Neutrophil (primary cell): ENCODE measurements at regions not wholly inside any gene's neighbourhood (a gene's known extent, or its start where the extent isn't known, plus 50 kb on each side); places are given as distances from the start of the nearest gene placed in this dataset.

Experiments
- H3K27ac ChIP-seq: fragments of 200-600 bp; sonication (generic); 2 replicates; pipeline ENCODE4 v1.5.1; 2016; ENCODE audit warnings: mild to moderate bottlenecking, moderate library complexity
- H3K27me3 ChIP-seq: fragments of 200-600 bp; sonication (generic); 2 replicates; pipeline ENCODE4 v1.6.0; 2016; ENCODE audit warnings: mild to moderate bottlenecking
- H3K36me3 ChIP-seq: fragments of 200-600 bp; sonication (generic); 2 replicates; pipeline ENCODE4 v1.5.1; 2017
- H3K4me1 ChIP-seq, 2 experiments: fragments of 200-600 bp in 1 of 2; sonication (generic) in 1 of 2; 1 replicate in 1 of 2; 2 replicates in 1 of 2; pipeline versions ENCODE4 v1.5.1 to v1.6.1; 2013 to 2016; ENCODE audit warnings: low read depth in 1 of 2, low read length in 1 of 2, mild to moderate bottlenecking in 1 of 2, moderate library complexity in 1 of 2; ENCODE audit not compliant: control insufficient read depth in 1 of 2, insufficient read depth in 1 of 2
- H3K4me3 ChIP-seq, 2 experiments: fragments of 200-600 bp in 1 of 2; sonication (generic) in 1 of 2; 1 replicate in 1 of 2; 2 replicates in 1 of 2; pipeline ENCODE4 v1.5.1; 2013 to 2016; ENCODE audit warnings: low read depth in 1 of 2, low read length in 1 of 2, mild to moderate bottlenecking in 1 of 2, moderate library complexity in 1 of 2
- H3K9me3 ChIP-seq: fragments of 200-600 bp; sonication (generic); 2 replicates; pipeline ENCODE4 v1.5.1; 2016
- CTCF ChIP-seq: fragments of 200-600 bp; sonication (generic); IDR thresholded peaks from 2 replicates; pipeline ENCODE4 v1.5.1; 2016; ENCODE audit warnings: antibody characterized with exemption

DNA sequence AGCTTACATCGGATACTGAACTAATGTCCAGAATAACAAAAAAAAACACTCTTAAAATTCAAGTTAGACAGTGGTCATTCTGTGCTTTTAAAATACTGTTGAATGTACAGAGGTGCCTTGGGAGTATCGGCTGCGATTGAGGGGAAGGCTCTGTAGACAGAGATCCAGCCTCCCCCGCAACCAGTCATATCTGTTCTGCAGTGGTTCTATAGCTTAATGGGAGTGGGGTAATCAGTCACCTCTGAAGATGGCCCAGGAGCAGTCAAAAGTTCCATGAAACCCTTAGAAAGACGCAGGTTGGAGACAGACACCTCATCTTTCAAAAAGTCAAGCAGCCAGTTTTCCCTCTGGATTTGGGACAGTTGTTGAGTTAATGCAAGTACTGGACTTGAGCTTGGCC lies 1486.6 kb upstream of the TMEM132C start:
- H3K9me3 ChIP-seq: no peaks in the 10 kb centered on the region
- H3K36me3 ChIP-seq: no peaks in the 10 kb centered on the region
- no peak for TF ChIP-seq CTCF
- no peak overlapping the region for H3K27ac ChIP-seq
- no peak overlapping the region for H3K4me3 ChIP-seq
- no peaks in the 10 kb centered on the region for H3K27me3 ChIP-seq
- no peaks in the 10 kb centered on the region for H3K4me1 ChIP-seq

GRCh38 chr12:126781593-126781992 lies 1485.4 kb upstream of the TMEM132C start:
- H3K36me3 ChIP-seq: no peaks in the 10 kb centered on the region
- no peaks in the 10 kb centered on the region for H3K27me3 ChIP-seq
- no peak overlapping the region for H3K27ac ChIP-seq
- H3K4me1 ChIP-seq: no peaks in the 10 kb centered on the region
- no peak overlapping the region for H3K4me3 ChIP-seq
- TF ChIP-seq CTCF: no peak
- H3K9me3 ChIP-seq: no peaks in the 10 kb centered on the region

DNA sequence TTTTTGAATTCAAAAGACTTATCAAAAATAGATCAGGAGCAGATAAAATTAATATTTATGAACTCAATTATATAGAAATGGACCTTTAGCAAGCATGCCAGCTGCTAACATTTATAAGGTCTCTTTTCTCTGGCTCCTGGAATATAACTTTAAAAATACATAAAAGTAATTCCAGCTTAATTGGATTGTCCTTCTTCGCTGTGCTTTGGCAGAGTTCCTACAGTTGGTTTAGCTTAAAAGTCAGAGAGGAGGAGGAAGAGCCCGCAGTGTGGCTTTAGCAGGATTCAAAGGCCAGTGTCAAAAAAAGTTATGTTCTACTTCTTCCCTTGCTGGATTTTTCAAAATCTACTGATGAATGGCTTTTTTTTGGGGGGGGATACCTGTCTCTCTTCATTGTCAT lies 1484.9 kb upstream of the TMEM132C start:
- H3K4me1 ChIP-seq: no peaks in the 10 kb centered on the region
- H3K36me3 ChIP-seq: no peaks in the 10 kb centered on the region
- no peak for TF ChIP-seq CTCF
- no peak overlapping the region for H3K4me3 ChIP-seq
- no peaks in the 10 kb centered on the region for H3K9me3 ChIP-seq
- no peaks in the 10 kb centered on the region for H3K27me3 ChIP-seq
- H3K27ac ChIP-seq: no peak overlapping the region

- H3K9me3 ChIP-seq: no peaks in the 10 kb centered on the region
- H3K4me3 ChIP-seq: no peak overlapping the region
- no peaks in the 10 kb centered on the region for H3K36me3 ChIP-seq
- TF ChIP-seq CTCF: no peak
- no peaks in the 10 kb centered on the region for H3K4me1 ChIP-seq
- no peaks in the 10 kb centered on the region for H3K27me3 ChIP-seq
- H3K27ac ChIP-seq: no peak overlapping the region
Observed at GRCh38 chr12:126784328-126784921, 1482.5 kb upstream of the TMEM132C start.

- TF ChIP-seq CTCF: no peak
- H3K9me3 ChIP-seq: no peaks in the 10 kb centered on the region
Observed at GRCh38 chr12:126789963-126790362, 1477.0 kb upstream of the TMEM132C start.

DNA sequence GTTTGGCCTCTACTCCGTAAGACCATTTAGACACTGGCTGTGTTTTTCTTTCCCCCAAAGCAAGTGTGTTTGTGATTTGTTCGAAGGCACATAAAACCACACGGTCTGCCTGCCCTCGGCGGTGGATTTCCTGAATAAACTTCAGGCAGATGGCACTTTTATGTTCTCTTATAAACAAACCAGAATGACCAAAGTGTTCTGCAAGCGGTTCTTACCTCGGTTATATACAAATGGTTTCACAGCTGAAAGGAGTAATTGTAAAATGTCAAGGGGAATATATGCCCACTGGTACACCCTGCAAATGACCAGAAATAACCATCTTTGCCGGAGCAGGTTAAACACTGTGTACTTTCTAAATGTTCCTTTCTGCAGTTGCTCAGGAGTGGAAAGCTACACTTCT lies 1475.8 kb upstream of the TMEM132C start:
- Histone ChIP-seq H3K9me3 (no peaks in the 10 kb centered on the region), H3K27me3 (no peaks in the 10 kb centered on the region), H3K4me3 (no peak overlapping the region)

More at GRCh38 chr12:126789963-126790362, 1477.0 kb upstream of the TMEM132C start:
- no peaks in the 10 kb centered on the region for H3K4me1 ChIP-seq
- no peaks in the 10 kb centered on the region for H3K27me3 ChIP-seq
- no peaks in the 10 kb centered on the region for H3K36me3 ChIP-seq
- H3K27ac ChIP-seq: no peak overlapping the region
- no peak overlapping the region for H3K4me3 ChIP-seq

More for the DNA sequence above, 1475.8 kb upstream of the TMEM132C start:
- Histone ChIP-seq H3K4me1 (no peaks in the 10 kb centered on the region), H3K36me3 (no peaks in the 10 kb centered on the region), H3K27ac (no peak overlapping the region)
- no peak for TF ChIP-seq CTCF
